GM20000 (cell line): ENCODE measurements at regions not wholly inside any gene's neighbourhood (a gene's known extent, or its start where the extent isn't known, plus 50 kb on each side); places are given as distances from the start of the nearest gene placed in this dataset.
"Not testable (repeated sequence)": the region's sequence is repeated elsewhere in the genome, so short reads cannot be mapped to it uniquely, and the experiment has no call there.

ENCODE experiments used
- DNase-seq: peaks from one replicate; pipeline ENCODE4 v3.0.0; 2012; ENCODE audit warnings: low spot score
- CTCF ChIP-seq: IDR thresholded peaks from 2 replicates; pipeline ENCODE4 v1.5.1; 2012; ENCODE audit warnings: mild to moderate bottlenecking, control low read depth; ENCODE audit errors: extremely low read depth, missing control alignments

GRCh38 chr2:217353591-217353990, 493.7 kb upstream of the TNP1 start:
- TF ChIP-seq CTCF: no peak
- no peak for DNase-seq

GRCh38 chr2:217351378-217351777, 491.5 kb upstream of the TNP1 start:
- DNase-seq: no peak
- no peak for TF ChIP-seq CTCF

- DNase-seq: no peak
- TF ChIP-seq CTCF: no peak
Observed at GRCh38 chr2:217349251-217349650, 489.4 kb upstream of the TNP1 start.

GRCh38 chr2:217347630-217348029, 487.8 kb upstream of the TNP1 start:
- DNase-seq: not testable (repeated sequence)

- not testable (repeated sequence) for DNase-seq
Observed at GRCh38 chr2:217346043-217346442, 486.2 kb upstream of the TNP1 start.

- no peak for DNase-seq
- TF ChIP-seq CTCF: no peak
Observed at GRCh38 chr2:217340899-217341298, 481.0 kb upstream of the TNP1 start.

- no peak for DNase-seq
Observed at GRCh38 chr2:217340176-217340575, 480.3 kb upstream of the TNP1 start.

GRCh38 chr2:217339753-217340152, 479.9 kb upstream of the TNP1 start:
- DNase-seq: no peak
- no peak for TF ChIP-seq CTCF

More at GRCh38 chr2:217340176-217340575, 480.3 kb upstream of the TNP1 start:
- no peak for TF ChIP-seq CTCF
